SK-N-MC (cell line): ENCODE measurements at regions not wholly inside any gene's neighbourhood (a gene's known extent, or its start where the extent isn't known, plus 50 kb on each side); places are given as distances from the start of the nearest gene placed in this dataset.

Experiments used
- EZH2 ChIP-seq: fragments of 200-600 bp; sonication (generic); IDR thresholded peaks from one replicate; pipeline ENCODE4 v1.6.1; 2017; ENCODE audit warnings: antibody characterized with exemption
- POLR2AphosphoS5 ChIP-seq: IDR thresholded peaks from 2 replicates; pipeline ENCODE4 v1.6.1; 2012; ENCODE audit warnings: mild to moderate bottlenecking, low read depth, low read length, borderline replicate concordance

- no peak for TF ChIP-seq POLR2AphosphoS5
- no peak for TF ChIP-seq EZH2
Measured at GRCh38 chr3:111299192-111299615, 227.6 kb downstream of the NECTIN3 start.
